Neural cell (in vitro differentiated cells): ENCODE measurements at regions not wholly inside any gene's neighbourhood (a gene's known extent, or its start where the extent isn't known, plus 50 kb on each side); places are given as distances from the start of the nearest gene placed in this dataset.

Experiments
- EZH2 ChIP-seq: fragments of 200-600, 300-800 bp; shearing (Covaris generic), sonication (generic); IDR thresholded peaks from 2 replicates; pipeline ENCODE4 v1.6.1; 2014; ENCODE audit warnings: antibody characterized with exemption, low read length, borderline replicate concordance, mild to moderate bottlenecking; ENCODE audit not compliant: insufficient read depth, poor library complexity, severe bottlenecking
- RAD21 ChIP-seq: fragments of 450-650 bp; conservative IDR thresholded peaks from 2 replicates; pipeline ENCODE4 v1.6.1; 2014; ENCODE audit warnings: antibody characterized with exemption, mild to moderate bottlenecking, moderate library complexity
- TF ChIP-seq, protein P1 (sequence below): fragments of 450-650 bp; IDR thresholded peaks from 2 replicates; pipeline ENCODE4 v1.5.1; 2014; ENCODE audit warnings: antibody characterized with exemption, mild to moderate bottlenecking, moderate library complexity; ENCODE audit not compliant: poor library complexity, severe bottlenecking

DNA sequence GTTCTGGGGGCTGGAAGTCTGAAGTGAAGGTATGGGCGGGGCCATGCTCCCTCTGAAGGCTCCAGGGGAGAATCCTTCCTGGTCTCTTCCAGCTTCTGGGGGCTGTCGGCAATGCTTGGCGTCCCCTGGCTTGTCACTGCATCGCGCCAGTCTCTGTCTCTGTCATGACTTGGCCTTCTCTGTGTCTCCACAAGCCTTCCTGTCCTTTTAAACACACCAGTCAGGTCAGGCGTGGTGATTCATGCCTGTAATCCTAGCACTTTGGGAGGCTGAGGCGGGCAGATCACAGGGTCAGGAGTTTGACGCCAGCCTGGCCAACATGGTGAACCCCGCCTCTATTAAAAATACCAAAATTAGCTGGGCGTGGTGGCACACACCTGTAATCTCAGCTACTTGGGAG is 125.3 kb downstream of the ACTL8 start:
- TF ChIP-seq, protein P1, sequence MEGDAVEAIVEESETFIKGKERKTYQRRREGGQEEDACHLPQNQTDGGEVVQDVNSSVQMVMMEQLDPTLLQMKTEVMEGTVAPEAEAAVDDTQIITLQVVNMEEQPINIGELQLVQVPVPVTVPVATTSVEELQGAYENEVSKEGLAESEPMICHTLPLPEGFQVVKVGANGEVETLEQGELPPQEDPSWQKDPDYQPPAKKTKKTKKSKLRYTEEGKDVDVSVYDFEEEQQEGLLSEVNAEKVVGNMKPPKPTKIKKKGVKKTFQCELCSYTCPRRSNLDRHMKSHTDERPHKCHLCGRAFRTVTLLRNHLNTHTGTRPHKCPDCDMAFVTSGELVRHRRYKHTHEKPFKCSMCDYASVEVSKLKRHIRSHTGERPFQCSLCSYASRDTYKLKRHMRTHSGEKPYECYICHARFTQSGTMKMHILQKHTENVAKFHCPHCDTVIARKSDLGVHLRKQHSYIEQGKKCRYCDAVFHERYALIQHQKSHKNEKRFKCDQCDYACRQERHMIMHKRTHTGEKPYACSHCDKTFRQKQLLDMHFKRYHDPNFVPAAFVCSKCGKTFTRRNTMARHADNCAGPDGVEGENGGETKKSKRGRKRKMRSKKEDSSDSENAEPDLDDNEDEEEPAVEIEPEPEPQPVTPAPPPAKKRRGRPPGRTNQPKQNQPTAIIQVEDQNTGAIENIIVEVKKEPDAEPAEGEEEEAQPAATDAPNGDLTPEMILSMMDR, result no peak
- TF ChIP-seq RAD21 (no peak), EZH2 (no peak)
